ENCODE measurements at regions not wholly inside any gene's neighbourhood (a gene's known extent, or its start where the extent isn't known, plus 50 kb on each side); places are given as distances from the start of the nearest gene placed in this dataset.

DNA sequence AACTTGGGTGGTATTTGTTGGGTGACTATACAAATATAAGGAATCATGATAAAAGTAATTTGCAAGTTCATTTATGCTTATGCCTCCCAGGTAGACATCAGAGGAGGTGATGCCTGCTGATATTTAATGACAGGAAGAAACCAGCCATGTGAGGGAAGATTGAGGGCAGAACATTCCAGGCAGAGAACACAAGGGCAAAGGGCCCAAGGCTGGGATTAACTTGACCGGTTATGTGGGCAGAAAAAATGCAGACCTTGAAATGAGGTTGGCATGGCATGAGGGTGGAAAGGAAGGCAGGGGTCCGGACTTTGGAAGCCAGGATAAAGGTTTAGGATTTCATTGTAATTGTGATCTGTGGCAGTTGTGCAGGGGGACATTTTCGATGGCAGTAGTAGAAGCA lies 68.0 kb upstream of the MTPN start:
- intact Hi-C loops (cut with DNase I), result no loop called here
- DNase-seq, result no peak

DNA sequence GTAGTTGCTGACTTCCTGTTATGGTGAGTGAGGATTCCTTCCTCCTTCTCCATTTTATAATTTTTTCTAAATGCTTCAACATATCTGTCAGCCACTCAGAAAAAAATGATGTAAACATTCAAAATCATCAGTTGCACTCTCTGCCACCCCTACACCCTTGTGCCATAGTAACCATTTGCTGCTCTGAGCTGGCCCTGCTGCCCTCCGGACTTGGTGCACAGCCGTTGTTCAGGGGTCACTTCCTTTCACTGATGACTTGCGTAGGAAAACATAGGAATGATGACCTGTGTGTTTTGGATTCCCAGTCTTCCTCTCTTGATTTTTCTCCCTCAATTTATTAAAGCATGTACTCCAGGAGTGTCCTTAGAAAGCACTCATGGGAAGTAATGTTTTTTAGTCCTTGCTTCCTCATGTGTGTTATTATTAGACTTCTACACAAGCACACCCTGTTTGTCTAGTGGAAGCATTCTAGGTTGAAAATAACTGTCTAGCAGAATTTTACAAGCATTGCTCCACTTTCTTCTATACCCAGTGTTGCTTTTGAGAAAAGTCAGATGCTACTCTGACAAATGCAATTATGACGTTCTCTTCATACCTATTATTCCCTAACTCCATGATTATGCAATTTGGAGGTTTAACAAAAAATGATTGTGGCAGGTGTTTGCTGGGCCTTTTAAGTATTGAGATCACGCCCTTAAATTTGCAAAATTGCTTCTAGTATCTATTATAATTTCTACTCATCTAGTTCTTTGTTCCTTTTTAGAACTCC lies 62.6 kb upstream of the MTPN start:
- intact Hi-C loops (cut with DNase I), result no loop called here
- no peak for DNase-seq

DNA sequence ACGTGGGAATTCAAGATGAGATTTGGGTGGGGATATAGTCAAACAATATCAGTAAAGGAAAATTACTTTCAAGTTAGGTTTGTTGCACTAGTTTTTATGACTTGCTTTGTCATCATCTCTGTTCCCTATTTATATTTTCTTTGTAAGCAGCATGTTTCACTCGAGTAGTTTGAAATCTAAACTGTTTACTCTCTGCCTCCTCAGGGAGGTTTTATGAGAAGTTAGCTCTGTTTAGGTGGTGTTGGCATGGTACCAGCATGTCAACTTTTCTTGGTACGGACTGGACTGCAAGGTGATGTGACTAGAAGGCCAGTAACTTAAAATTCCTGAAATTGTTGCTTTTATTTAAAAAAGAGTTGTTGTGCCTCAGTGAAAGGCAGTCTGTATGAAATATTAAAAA lies 59.2 kb upstream of the MTPN start:
- intact Hi-C loops (cut with DNase I), result no loop called here

DNA sequence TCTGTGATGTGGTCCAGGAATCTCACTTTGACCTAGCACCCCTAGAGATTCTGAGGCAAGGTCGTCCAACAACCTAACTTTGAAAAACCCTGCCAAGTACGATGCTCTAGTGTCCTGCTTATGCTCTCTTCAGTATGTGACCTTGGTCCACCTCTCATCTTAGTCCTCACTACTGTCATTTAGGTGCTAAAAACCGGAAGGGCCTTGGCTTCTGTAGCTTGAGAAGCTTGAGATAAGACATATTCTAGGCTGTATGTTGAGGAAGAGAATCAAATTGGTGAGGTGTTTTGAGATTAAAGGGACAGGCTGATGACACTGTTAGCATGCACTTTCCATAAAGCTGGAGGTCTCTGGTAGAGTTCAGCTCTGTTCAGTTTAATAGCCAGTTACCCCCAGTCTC lies 57.0 kb upstream of the MTPN start:
- intact Hi-C loops (cut with DNase I), result no loop called here
- no peak for DNase-seq

More for the DNA sequence above, 59.2 kb upstream of the MTPN start:
- DNase-seq, result no peak

DNA sequence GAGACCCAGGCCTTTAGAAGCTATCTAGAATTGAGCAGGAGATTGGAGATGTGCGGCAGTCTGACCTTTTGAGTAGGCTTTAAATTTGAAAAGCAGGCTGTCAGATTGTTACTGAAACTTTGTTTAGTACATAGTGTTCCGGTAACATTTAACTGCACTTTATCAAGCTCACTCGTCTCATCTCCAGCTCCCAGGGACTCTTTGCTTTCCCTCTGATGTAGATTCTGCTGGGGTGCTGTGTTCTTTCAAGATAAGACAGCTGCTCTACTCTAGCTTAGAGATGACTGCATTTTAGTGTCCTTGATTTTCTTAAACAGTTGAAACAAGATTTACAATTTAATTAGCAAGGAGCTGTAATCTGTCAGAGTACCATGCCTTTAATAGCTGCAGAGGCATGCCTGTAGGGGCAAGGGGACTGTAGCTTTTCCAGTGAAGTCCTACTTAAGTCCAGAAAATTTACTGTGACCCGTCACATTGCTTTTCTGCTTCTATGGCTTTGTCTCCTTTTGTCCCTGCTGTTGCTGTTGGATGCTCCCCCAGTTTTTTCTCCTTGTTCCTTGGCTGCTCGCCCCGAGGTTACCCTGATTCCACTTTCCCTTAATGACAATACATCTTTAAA lies 56.4 kb upstream of the MTPN start:
- DNase-seq, result no peak
- intact Hi-C loops (cut with DNase I), result no loop called here

DNA sequence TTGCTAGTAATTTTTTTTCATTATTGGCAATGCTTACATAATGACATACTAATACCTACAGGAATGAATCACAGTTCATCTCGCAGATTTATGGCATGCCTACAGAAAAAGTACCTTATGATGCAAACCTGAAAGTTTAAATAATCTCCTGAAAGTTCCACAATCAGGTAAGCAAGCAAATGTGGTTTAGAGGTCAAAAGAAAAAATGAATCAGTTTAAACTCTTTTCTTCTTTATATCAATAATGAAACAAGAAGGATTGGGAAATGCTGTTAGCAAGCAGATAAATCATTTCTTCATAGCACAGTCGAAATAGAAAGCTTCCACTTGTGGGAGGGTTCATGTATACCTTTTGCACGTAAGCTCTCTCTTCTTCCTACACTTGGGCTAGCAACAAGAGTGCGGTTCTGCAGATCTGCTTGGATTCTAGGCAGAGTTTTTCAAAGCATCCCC lies 53.7 kb upstream of the MTPN start:
- intact Hi-C loops (cut with DNase I), result no loop called here
- no peak for DNase-seq

DNA sequence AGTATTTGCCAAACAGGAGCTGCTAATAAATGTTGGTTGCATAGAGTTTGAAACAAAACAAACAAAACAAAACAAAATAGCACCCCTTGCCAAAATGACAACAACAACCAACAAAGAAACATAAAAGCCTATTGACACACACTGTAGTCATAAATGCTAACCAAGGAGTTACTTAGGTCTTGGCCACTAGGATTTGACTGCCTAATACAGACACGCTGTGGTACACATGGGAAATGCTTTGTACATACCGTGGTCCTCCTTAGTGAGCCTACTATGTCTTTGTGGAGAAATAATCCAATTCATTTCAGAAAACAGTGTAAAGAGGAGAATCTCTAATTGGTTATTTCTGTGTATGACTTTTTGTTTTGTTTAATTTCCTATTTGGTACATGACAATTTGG lies 53.2 kb upstream of the MTPN start:
- no peak for DNase-seq
- intact Hi-C loops (cut with DNase I), result no loop called here

DNA sequence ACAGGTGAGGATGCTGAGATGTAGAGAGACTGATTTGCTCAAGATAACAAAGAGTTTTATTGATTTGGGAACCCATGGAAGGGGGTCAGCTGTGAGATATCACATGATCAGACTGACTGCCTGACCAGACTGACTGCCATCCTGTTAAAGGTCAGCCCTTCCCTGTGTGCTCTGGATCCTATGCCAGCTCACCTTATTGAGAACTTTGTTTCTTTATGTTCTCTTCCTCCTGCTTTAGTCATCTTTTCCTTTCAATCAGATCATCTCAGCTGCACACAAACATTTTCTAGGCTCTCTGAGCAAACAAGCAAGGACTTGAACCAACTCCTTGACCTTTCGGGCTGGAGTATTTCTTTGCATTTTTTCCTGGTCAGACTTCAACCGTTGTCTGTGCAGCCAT lies 50.0 kb upstream of the MTPN start:
- no peak for DNase-seq
- intact Hi-C loops (cut with DNase I), result no loop called here

Measured in head of caudate nucleus (tissue), 42 donors.